ENCODE measurements at regions not wholly inside any gene's neighbourhood (a gene's known extent, or its start where the extent isn't known, plus 50 kb on each side); places are given as distances from the start of the nearest gene placed in this dataset.

GRCh38 chr4:108311313-108311712 lies 142.6 kb upstream of the LEF1 start:
- no peaks in the 10 kb centered on the region for H3K9me3 ChIP-seq
- H3K27ac ChIP-seq = no peak overlapping the region
- H3K27me3 ChIP-seq = no peaks in the 10 kb centered on the region
- no peaks in the 10 kb centered on the region for H3K4me1 ChIP-seq
- intact Hi-C loops (cut with DNase I) = no loop called here
- no peak overlapping the region for H3K9ac ChIP-seq (ENCODE audit: low read depth in 2 of 2, low read length in 2 of 2)
- no peak overlapping the region for H3K4me3 ChIP-seq
- TF ChIP-seq CTCF (IDR thresholded peaks at IDR 0.05) = no peak
- DNase-seq = no peak
- no peaks in the 10 kb centered on the region for H3K36me3 ChIP-seq

- Histone ChIP-seq H3K4me3 (no peak overlapping the region), H3K36me3 (no peaks in the 10 kb centered on the region), H3K27ac (no peak overlapping the region), H3K9me3 (no peaks in the 10 kb centered on the region), H3K27me3 (no peaks in the 10 kb centered on the region), H3K4me1 (no peaks in the 10 kb centered on the region), H3K9ac (ENCODE audit: low read depth in 2 of 2, low read length in 2 of 2) (no peak overlapping the region)
- no peak for TF ChIP-seq CTCF (IDR thresholded peaks at IDR 0.05)
- intact Hi-C loops (cut with DNase I) = no loop called here
- no peak for DNase-seq
Observed at GRCh38 chr4:108303488-108304177, 134.9 kb upstream of the LEF1 start.

GRCh38 chr4:108301545-108302251 lies 133.0 kb upstream of the LEF1 start:
- no peak overlapping the region for H3K4me3 ChIP-seq
- H3K27me3 ChIP-seq = no peaks in the 10 kb centered on the region
- H3K4me1 ChIP-seq = no peaks in the 10 kb centered on the region
- no peaks in the 10 kb centered on the region for H3K9me3 ChIP-seq
- H3K36me3 ChIP-seq = no peaks in the 10 kb centered on the region
- intact Hi-C loops (cut with DNase I) = no loop called here
- TF ChIP-seq CTCF (IDR thresholded peaks at IDR 0.05) = no peak
- no peak overlapping the region for H3K27ac ChIP-seq
- no peak overlapping the region for H3K9ac ChIP-seq (ENCODE audit: low read depth in 2 of 2, low read length in 2 of 2)
- DNase-seq = no peak

GRCh38 chr4:108297605-108298004 lies 128.9 kb upstream of the LEF1 start:
- H3K4me3 ChIP-seq = no peak overlapping the region
- intact Hi-C loops (cut with DNase I) = no loop called here
- no peaks in the 10 kb centered on the region for H3K4me1 ChIP-seq
- H3K9me3 ChIP-seq = no peaks in the 10 kb centered on the region
- no peak for TF ChIP-seq CTCF (IDR thresholded peaks at IDR 0.05)
- no peak overlapping the region for H3K9ac ChIP-seq (ENCODE audit: low read depth in 2 of 2, low read length in 2 of 2)
- no peaks in the 10 kb centered on the region for H3K27me3 ChIP-seq
- no peak for DNase-seq
- H3K27ac ChIP-seq = no peak overlapping the region
- H3K36me3 ChIP-seq = no peaks in the 10 kb centered on the region

GRCh38 chr4:108292229-108292628 lies 123.5 kb upstream of the LEF1 start:
- Histone ChIP-seq H3K27ac (no peak overlapping the region), H3K4me1 (no peaks in the 10 kb centered on the region), H3K4me3 (no peak overlapping the region), H3K36me3 (no peaks in the 10 kb centered on the region), H3K27me3 (no peaks in the 10 kb centered on the region), H3K9me3 (no peaks in the 10 kb centered on the region), H3K9ac (ENCODE audit: low read depth in 2 of 2, low read length in 2 of 2) (no peak overlapping the region)
- no peak for TF ChIP-seq CTCF (IDR thresholded peaks at IDR 0.05)
- intact Hi-C loops (cut with DNase I) = no loop called here
- no peak for DNase-seq

Data from colonic mucosa (tissue), 4 donors.